ENCODE measurements at regions not wholly inside any gene's neighbourhood (a gene's known extent, or its start where the extent isn't known, plus 50 kb on each side); places are given as distances from the start of the nearest gene placed in this dataset.

- Histone ChIP-seq H3K27ac (ENCODE audit: low read depth, low read length) (no peak overlapping the region), H3K36me3 (ENCODE audit: insufficient read depth, low read length) (no peaks in the 10 kb centered on the region), H3K9me3 (ENCODE audit: low read length) (no peaks in the 10 kb centered on the region), H3K4me1 (ENCODE audit: insufficient read depth, low read length) (no peaks in the 10 kb centered on the region), H3K27me3 (ENCODE audit: insufficient read depth, low read length, poor library complexity, severe bottlenecking) (no peaks in the 10 kb centered on the region), H3K4me3 (ENCODE audit: low read length) (no peak overlapping the region)
- H3K36me3 Mint-ChIP-seq: no peaks in the 10 kb centered on the region
- no peak overlapping the region for H3K4me3 Mint-ChIP-seq
- H3K9me3 Mint-ChIP-seq: no peaks in the 10 kb centered on the region
- no peaks in the 10 kb centered on the region for H3K4me1 Mint-ChIP-seq
- H3K27ac Mint-ChIP-seq: no peak overlapping the region
- DNase-seq: no peak
- H3K27me3 Mint-ChIP-seq: peaks cover 5 to 9% of the 10 kb centered on the region in 2 donors
- CTCF ChIA-PET: no interaction called here
- POLR2A ChIA-PET: no interaction called here
Observed at GRCh38 chr10:118504467-118505205, 90.8 kb downstream of the PRLHR start.

GRCh38 chr10:118504044-118504443 is 91.4 kb downstream of the PRLHR start:
- Histone ChIP-seq H3K36me3 (ENCODE audit: insufficient read depth, low read length) (no peaks in the 10 kb centered on the region), H3K27ac (ENCODE audit: low read depth, low read length) (no peak overlapping the region), H3K27me3 (ENCODE audit: insufficient read depth, low read length, poor library complexity, severe bottlenecking) (no peaks in the 10 kb centered on the region), H3K9me3 (ENCODE audit: low read length) (no peaks in the 10 kb centered on the region), H3K4me3 (ENCODE audit: low read length) (no peak overlapping the region), H3K4me1 (ENCODE audit: insufficient read depth, low read length) (no peaks in the 10 kb centered on the region)
- DNase-seq: no peak
- Mint-ChIP-seq H3K27ac (no peak overlapping the region), H3K4me3 (no peak overlapping the region), H3K4me1 (no peaks in the 10 kb centered on the region), H3K9me3 (no peaks in the 10 kb centered on the region), H3K36me3 (no peaks in the 10 kb centered on the region), H3K27me3 (peaks cover 8 to 12% of the 10 kb centered on the region in 2 donors)
- POLR2A ChIA-PET: no interaction called here
- CTCF ChIA-PET: no interaction called here

- no peaks in the 10 kb centered on the region for H3K27me3 ChIP-seq (ENCODE audit: insufficient read depth, low read length, poor library complexity, severe bottlenecking)
- Mint-ChIP-seq H3K4me3 (no peak overlapping the region), H3K36me3 (no peaks in the 10 kb centered on the region), H3K27ac (no peak overlapping the region), H3K27me3 (peaks cover 12 to 13% of the 10 kb centered on the region in 2 donors), H3K9me3 (no peaks in the 10 kb centered on the region), H3K4me1 (no peaks in the 10 kb centered on the region)
- CTCF ChIA-PET: no interaction called here
- no peak for DNase-seq
- H3K36me3 ChIP-seq (ENCODE audit: insufficient read depth, low read length): no peaks in the 10 kb centered on the region
- H3K4me1 ChIP-seq (ENCODE audit: insufficient read depth, low read length): no peaks in the 10 kb centered on the region
- H3K27ac ChIP-seq (ENCODE audit: low read depth, low read length): no peak overlapping the region
- no peak overlapping the region for H3K4me3 ChIP-seq (ENCODE audit: low read length)
- H3K9me3 ChIP-seq (ENCODE audit: low read length): no peaks in the 10 kb centered on the region
- POLR2A ChIA-PET: no interaction called here
Observed at GRCh38 chr10:118503192-118503591, 92.3 kb downstream of the PRLHR start.

- Mint-ChIP-seq H3K4me3 (no peak overlapping the region), H3K36me3 (no peaks in the 10 kb centered on the region), H3K27me3 (peaks cover 16 to 20% of the 10 kb centered on the region in 2 donors), H3K27ac (no peak overlapping the region), H3K9me3 (no peaks in the 10 kb centered on the region), H3K4me1 (no peaks in the 10 kb centered on the region)
- no peak overlapping the region for H3K27ac ChIP-seq (ENCODE audit: low read depth, low read length)
- DNase-seq: no peak
- H3K27me3 ChIP-seq (ENCODE audit: insufficient read depth, low read length, poor library complexity, severe bottlenecking): no peaks in the 10 kb centered on the region
- no peaks in the 10 kb centered on the region for H3K36me3 ChIP-seq (ENCODE audit: insufficient read depth, low read length)
- CTCF ChIA-PET: no interaction called here
- POLR2A ChIA-PET: no interaction called here
- no peak overlapping the region for H3K4me3 ChIP-seq (ENCODE audit: low read length)
- H3K4me1 ChIP-seq (ENCODE audit: insufficient read depth, low read length): no peaks in the 10 kb centered on the region
- H3K9me3 ChIP-seq (ENCODE audit: low read length): no peaks in the 10 kb centered on the region
Observed at GRCh38 chr10:118501637-118502440, 93.6 kb downstream of the PRLHR start.

- no peaks in the 10 kb centered on the region for H3K9me3 ChIP-seq (ENCODE audit: low read length)
- Mint-ChIP-seq H3K27ac (no peak overlapping the region), H3K4me1 (no peaks in the 10 kb centered on the region), H3K4me3 (no peak overlapping the region), H3K27me3 (peaks cover 18 to 25% of the 10 kb centered on the region in 2 donors), H3K36me3 (no peaks in the 10 kb centered on the region), H3K9me3 (no peaks in the 10 kb centered on the region)
- DNase-seq: no peak
- no peak overlapping the region for H3K4me3 ChIP-seq (ENCODE audit: low read length)
- ChIA-PET POLR2A (no interaction called here), CTCF (no interaction called here)
- no peaks in the 10 kb centered on the region for H3K27me3 ChIP-seq (ENCODE audit: insufficient read depth, low read length, poor library complexity, severe bottlenecking)
- H3K4me1 ChIP-seq (ENCODE audit: insufficient read depth, low read length): no peaks in the 10 kb centered on the region
- no peak overlapping the region for H3K27ac ChIP-seq (ENCODE audit: low read depth, low read length)
- no peaks in the 10 kb centered on the region for H3K36me3 ChIP-seq (ENCODE audit: insufficient read depth, low read length)
Observed at GRCh38 chr10:118501171-118501570, 94.3 kb downstream of the PRLHR start.

- peaks cover 18 to 28% of the 10 kb centered on the region in 2 donors for H3K27me3 Mint-ChIP-seq
- ChIA-PET CTCF (no interaction called here), POLR2A (no interaction called here)
- no peak overlapping the region for H3K27ac ChIP-seq (ENCODE audit: low read depth, low read length)
- no peaks in the 10 kb centered on the region for H3K9me3 ChIP-seq (ENCODE audit: low read length)
- no peaks in the 10 kb centered on the region for H3K4me1 ChIP-seq (ENCODE audit: insufficient read depth, low read length)
- no peak for DNase-seq
- no peaks in the 10 kb centered on the region for H3K9me3 Mint-ChIP-seq
- no peaks in the 10 kb centered on the region for H3K36me3 Mint-ChIP-seq
- no peaks in the 10 kb centered on the region for H3K4me1 Mint-ChIP-seq
- no peak overlapping the region for H3K4me3 Mint-ChIP-seq
- no peak overlapping the region for H3K4me3 ChIP-seq (ENCODE audit: low read length)
- no peaks in the 10 kb centered on the region for H3K27me3 ChIP-seq (ENCODE audit: insufficient read depth, low read length, poor library complexity, severe bottlenecking)
- H3K27ac Mint-ChIP-seq: no peak overlapping the region
- H3K36me3 ChIP-seq (ENCODE audit: insufficient read depth, low read length): no peaks in the 10 kb centered on the region
Observed at GRCh38 chr10:118500477-118501104, 94.9 kb downstream of the PRLHR start.

GRCh38 chr10:118499186-118499585 is 96.3 kb downstream of the PRLHR start:
- H3K4me3 ChIP-seq (ENCODE audit: low read length): no peak overlapping the region
- no peak for DNase-seq
- Mint-ChIP-seq H3K27ac (no peak overlapping the region), H3K36me3 (no peaks in the 10 kb centered on the region), H3K4me1 (no peaks in the 10 kb centered on the region), H3K27me3 (peaks cover 18 to 33% of the 10 kb centered on the region in 2 donors), H3K9me3 (no peaks in the 10 kb centered on the region), H3K4me3 (no peak overlapping the region)
- H3K27ac ChIP-seq (ENCODE audit: low read depth, low read length): no peak overlapping the region
- no peaks in the 10 kb centered on the region for H3K36me3 ChIP-seq (ENCODE audit: insufficient read depth, low read length)
- no peaks in the 10 kb centered on the region for H3K27me3 ChIP-seq (ENCODE audit: insufficient read depth, low read length, poor library complexity, severe bottlenecking)
- H3K9me3 ChIP-seq (ENCODE audit: low read length): no peaks in the 10 kb centered on the region
- ChIA-PET POLR2A (no interaction called here), CTCF (no interaction called here)
- H3K4me1 ChIP-seq (ENCODE audit: insufficient read depth, low read length): no peaks in the 10 kb centered on the region

GRCh38 chr10:118498623-118499022 is 96.8 kb downstream of the PRLHR start:
- Histone ChIP-seq H3K9me3 (ENCODE audit: low read length) (no peaks in the 10 kb centered on the region), H3K27me3 (ENCODE audit: insufficient read depth, low read length, poor library complexity, severe bottlenecking) (no peaks in the 10 kb centered on the region), H3K36me3 (ENCODE audit: insufficient read depth, low read length) (no peaks in the 10 kb centered on the region), H3K4me3 (ENCODE audit: low read length) (no peak overlapping the region), H3K27ac (ENCODE audit: low read depth, low read length) (no peak overlapping the region), H3K4me1 (ENCODE audit: insufficient read depth, low read length) (no peaks in the 10 kb centered on the region)
- POLR2A ChIA-PET: no interaction called here
- no peaks in the 10 kb centered on the region for H3K36me3 Mint-ChIP-seq
- H3K9me3 Mint-ChIP-seq: no peaks in the 10 kb centered on the region
- H3K27ac Mint-ChIP-seq: no peak overlapping the region
- no peak for DNase-seq
- no peaks in the 10 kb centered on the region for H3K4me1 Mint-ChIP-seq
- H3K4me3 Mint-ChIP-seq: no peak overlapping the region
- CTCF ChIA-PET: no interaction called here
- peaks cover 18 to 35% of the 10 kb centered on the region in 2 donors for H3K27me3 Mint-ChIP-seq

All from CD8-positive, alpha-beta memory T cell (primary cell).